ENCODE measurements at regions not wholly inside any gene's neighbourhood (a gene's known extent, or its start where the extent isn't known, plus 50 kb on each side); places are given as distances from the start of the nearest gene placed in this dataset.

- Mint-ChIP-seq H3K36me3 (ENCODE audit: low read depth) (no peaks in the 10 kb centered on the region), H3K27me3 (no peaks in the 10 kb centered on the region), H3K27ac (no peak overlapping the region), H3K9me3 (no peaks in the 10 kb centered on the region), H3K4me3 (no peak overlapping the region), H3K4me1 (ENCODE audit: low read depth) (no peaks in the 10 kb centered on the region)
- intact Hi-C loops (cut with micrococcal nuclease), result no loop called here
Observed at GRCh38 chr1:165036403-165036802, 320.1 kb downstream of the LMX1A start.

GRCh38 chr1:165034136-165034809 is 322.2 kb downstream of the LMX1A start:
- Mint-ChIP-seq H3K4me3 (no peak overlapping the region), H3K4me1 (ENCODE audit: low read depth) (no peaks in the 10 kb centered on the region), H3K9me3 (peaks cover 7% of the 10 kb centered on the region), H3K36me3 (ENCODE audit: low read depth) (no peaks in the 10 kb centered on the region), H3K27me3 (no peaks in the 10 kb centered on the region), H3K27ac (no peak overlapping the region)
- intact Hi-C loops (cut with micrococcal nuclease), result no loop called here

GRCh38 chr1:165031001-165031400 is 325.5 kb downstream of the LMX1A start:
- Mint-ChIP-seq H3K9me3 (peaks cover 9% of the 10 kb centered on the region), H3K36me3 (ENCODE audit: low read depth) (no peaks in the 10 kb centered on the region), H3K4me3 (no peak overlapping the region), H3K4me1 (ENCODE audit: low read depth) (no peaks in the 10 kb centered on the region), H3K27me3 (no peaks in the 10 kb centered on the region), H3K27ac (no peak overlapping the region)
- intact Hi-C loops (cut with micrococcal nuclease), result no loop called here

DNA sequence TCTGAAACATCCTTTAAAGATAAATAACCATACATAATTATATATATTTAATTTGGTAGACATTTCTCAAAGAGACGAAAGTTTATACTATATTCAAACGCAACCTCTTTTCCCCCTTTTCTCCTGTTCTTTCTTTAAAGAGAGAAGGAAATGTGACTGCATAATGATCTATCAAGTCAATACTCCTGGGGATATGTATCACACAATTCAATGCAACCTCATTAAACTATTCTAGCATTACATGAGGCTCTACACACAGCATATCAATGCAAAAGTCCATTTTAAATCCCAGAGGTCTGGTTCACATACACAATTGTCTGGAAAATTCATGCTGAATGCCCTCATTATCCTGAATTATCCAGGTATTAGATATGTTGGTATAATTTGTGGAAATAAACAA is 330.7 kb downstream of the LMX1A start:
- H3K9me3 Mint-ChIP-seq, result peaks cover 47% of the 10 kb centered on the region
- no peaks in the 10 kb centered on the region for H3K36me3 Mint-ChIP-seq (ENCODE audit: low read depth)
- H3K4me1 Mint-ChIP-seq (ENCODE audit: low read depth), result no peaks in the 10 kb centered on the region
- H3K27me3 Mint-ChIP-seq, result no peaks in the 10 kb centered on the region
- no peak overlapping the region for H3K4me3 Mint-ChIP-seq
- intact Hi-C loops (cut with micrococcal nuclease), result no loop called here
- H3K27ac Mint-ChIP-seq, result no peak overlapping the region

DNA sequence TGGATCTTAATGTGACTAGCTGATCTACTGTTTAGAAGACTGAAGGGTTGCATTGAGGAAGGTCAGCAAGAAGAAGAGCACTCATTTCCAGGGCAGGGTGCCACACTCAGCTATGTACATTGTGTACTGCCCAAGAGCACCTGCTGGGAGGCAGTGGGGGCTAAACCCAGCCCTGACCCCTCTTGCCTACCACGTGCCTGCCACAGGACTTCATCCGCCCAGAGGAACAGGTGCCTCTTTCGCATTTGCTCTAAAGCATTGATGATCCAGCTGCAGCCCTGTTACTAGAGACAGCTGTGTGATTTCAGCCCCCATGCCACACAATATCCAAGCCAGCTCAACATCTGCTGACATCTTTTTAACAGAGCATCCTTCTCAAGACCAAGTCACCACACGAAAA is 341.8 kb downstream of the LMX1A start:
- Mint-ChIP-seq H3K9me3 (peaks cover 10% of the 10 kb centered on the region), H3K36me3 (ENCODE audit: low read depth) (no peaks in the 10 kb centered on the region), H3K27ac (no peak overlapping the region), H3K4me1 (ENCODE audit: low read depth) (no peaks in the 10 kb centered on the region), H3K4me3 (no peak overlapping the region), H3K27me3 (no peaks in the 10 kb centered on the region)
- intact Hi-C loops (cut with micrococcal nuclease), result no loop called here

DNA sequence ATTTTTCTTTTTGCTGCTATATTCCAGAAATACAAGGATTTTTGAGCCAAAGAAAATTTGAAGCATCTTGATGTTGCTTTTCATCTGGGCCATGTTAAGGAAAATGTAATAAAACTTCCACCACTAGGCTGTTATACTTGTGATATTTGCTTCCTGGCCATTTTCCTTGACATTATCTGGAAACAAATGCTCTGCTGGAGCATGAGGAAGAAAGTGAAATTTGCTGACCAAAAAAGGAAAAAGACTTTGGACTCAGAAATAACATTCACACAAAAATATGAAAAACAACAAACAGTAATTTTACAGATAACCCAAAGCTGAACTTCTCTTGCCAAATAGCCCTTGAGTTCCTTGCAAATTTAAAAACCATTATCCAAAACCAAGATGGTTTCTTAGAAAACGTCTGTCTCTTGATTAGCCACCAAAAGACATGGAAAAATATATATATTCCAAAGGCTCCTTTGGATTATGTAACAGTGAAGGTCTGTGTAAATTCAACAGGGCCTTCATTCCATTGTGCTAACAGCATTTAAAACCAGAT is 344.5 kb downstream of the LMX1A start:
- Mint-ChIP-seq H3K27ac (no peak overlapping the region), H3K27me3 (no peaks in the 10 kb centered on the region), H3K4me1 (ENCODE audit: low read depth) (no peaks in the 10 kb centered on the region), H3K4me3 (no peak overlapping the region), H3K36me3 (ENCODE audit: low read depth) (no peaks in the 10 kb centered on the region), H3K9me3 (no peaks in the 10 kb centered on the region)
- intact Hi-C loops (cut with micrococcal nuclease), result no loop called here

GRCh38 chr1:165011186-165011585 is 345.3 kb downstream of the LMX1A start:
- intact Hi-C loops (cut with micrococcal nuclease), result no loop called here
- Mint-ChIP-seq H3K4me3 (no peak overlapping the region), H3K27me3 (no peaks in the 10 kb centered on the region), H3K27ac (no peak overlapping the region), H3K4me1 (ENCODE audit: low read depth) (no peaks in the 10 kb centered on the region), H3K36me3 (ENCODE audit: low read depth) (no peaks in the 10 kb centered on the region), H3K9me3 (no peaks in the 10 kb centered on the region)

DNA sequence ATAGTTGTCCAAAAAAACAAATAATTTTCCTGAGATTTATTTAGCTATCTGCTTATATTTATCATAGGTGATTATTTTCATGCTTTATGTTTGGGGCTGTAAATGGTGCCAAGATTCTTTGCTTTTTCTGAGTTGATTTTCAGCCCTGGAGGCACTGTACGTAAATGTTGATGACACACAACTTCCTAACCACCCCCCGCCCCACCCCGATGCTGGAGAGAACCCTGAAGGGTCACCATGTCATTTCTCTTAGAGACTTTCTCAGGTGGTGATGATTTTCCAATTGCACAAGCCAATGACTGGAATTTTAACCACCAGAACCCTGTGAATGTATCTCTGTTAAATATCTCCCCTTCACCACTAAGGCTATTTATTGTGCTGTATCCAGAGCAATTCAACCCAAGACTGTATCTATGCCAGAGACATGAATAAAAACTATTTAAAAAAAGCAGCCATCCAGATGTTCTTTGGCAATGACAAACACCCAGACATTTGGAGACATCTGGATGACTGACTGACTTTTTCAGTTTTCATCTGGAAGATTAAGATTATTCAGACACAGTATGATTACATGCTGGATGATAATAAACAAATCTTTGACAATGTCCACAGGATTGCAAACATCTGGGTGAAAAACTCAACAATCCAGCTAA is 346.0 kb downstream of the LMX1A start:
- H3K4me1 Mint-ChIP-seq (ENCODE audit: low read depth), result no peaks in the 10 kb centered on the region

DNA sequence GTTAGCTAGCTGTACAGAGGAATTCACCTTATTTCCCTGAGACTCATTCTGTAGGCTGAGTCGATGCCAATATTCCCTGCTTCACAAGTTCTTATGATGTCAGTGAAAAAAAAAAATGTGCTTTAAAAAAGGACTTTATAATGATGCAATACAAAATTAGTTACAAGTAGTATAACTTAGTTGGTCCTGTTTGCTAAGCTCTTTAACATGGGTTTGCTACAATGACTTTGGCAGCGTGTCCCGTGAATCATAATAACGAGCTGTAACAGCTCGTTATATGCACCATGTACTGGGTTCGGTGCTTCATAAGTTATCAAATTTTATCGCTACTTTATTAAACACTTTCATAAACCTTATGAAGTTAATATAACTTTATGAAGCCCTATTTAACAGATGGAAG is 349.7 kb downstream of the LMX1A start:
- Mint-ChIP-seq H3K27ac (no peak overlapping the region), H3K36me3 (ENCODE audit: low read depth) (no peaks in the 10 kb centered on the region), H3K27me3 (no peaks in the 10 kb centered on the region), H3K4me3 (no peak overlapping the region), H3K4me1 (ENCODE audit: low read depth) (no peaks in the 10 kb centered on the region), H3K9me3 (no peaks in the 10 kb centered on the region)
- intact Hi-C loops (cut with micrococcal nuclease), result no loop called here

More for the DNA sequence above, 346.0 kb downstream of the LMX1A start:
- Mint-ChIP-seq H3K27ac (no peak overlapping the region), H3K36me3 (ENCODE audit: low read depth) (no peaks in the 10 kb centered on the region), H3K27me3 (no peaks in the 10 kb centered on the region), H3K4me3 (no peak overlapping the region), H3K9me3 (no peaks in the 10 kb centered on the region)
- intact Hi-C loops (cut with micrococcal nuclease), result no loop called here

- Mint-ChIP-seq H3K4me1 (ENCODE audit: low read depth) (no peaks in the 10 kb centered on the region), H3K36me3 (ENCODE audit: low read depth) (no peaks in the 10 kb centered on the region), H3K27ac (no peak overlapping the region), H3K4me3 (no peak overlapping the region), H3K9me3 (peaks cover 13% of the 10 kb centered on the region), H3K27me3 (no peaks in the 10 kb centered on the region)
- intact Hi-C loops (cut with micrococcal nuclease), result no loop called here
Observed at GRCh38 chr1:164999146-164999545, 357.4 kb downstream of the LMX1A start.

- Mint-ChIP-seq H3K9me3 (peaks cover 15% of the 10 kb centered on the region), H3K27ac (no peak overlapping the region), H3K4me3 (no peak overlapping the region), H3K27me3 (no peaks in the 10 kb centered on the region), H3K4me1 (ENCODE audit: low read depth) (no peaks in the 10 kb centered on the region), H3K36me3 (ENCODE audit: low read depth) (no peaks in the 10 kb centered on the region)
- intact Hi-C loops (cut with micrococcal nuclease), result no loop called here
Observed at GRCh38 chr1:164991763-164992314, 364.7 kb downstream of the LMX1A start.

- Mint-ChIP-seq H3K36me3 (ENCODE audit: low read depth) (no peaks in the 10 kb centered on the region), H3K4me3 (no peak overlapping the region), H3K27me3 (no peaks in the 10 kb centered on the region), H3K9me3 (no peaks in the 10 kb centered on the region), H3K4me1 (ENCODE audit: low read depth) (no peaks in the 10 kb centered on the region), H3K27ac (no peak overlapping the region)
- intact Hi-C loops (cut with micrococcal nuclease), result no loop called here
Observed at GRCh38 chr1:164983023-164983650, 373.4 kb downstream of the LMX1A start.

GRCh38 chr1:164982545-164982944 is 374.0 kb downstream of the LMX1A start:
- no peak overlapping the region for H3K27ac Mint-ChIP-seq
- H3K27me3 Mint-ChIP-seq, result no peaks in the 10 kb centered on the region
- H3K9me3 Mint-ChIP-seq, result no peaks in the 10 kb centered on the region
- H3K4me1 Mint-ChIP-seq (ENCODE audit: low read depth), result no peaks in the 10 kb centered on the region
- no peaks in the 10 kb centered on the region for H3K36me3 Mint-ChIP-seq (ENCODE audit: low read depth)
- intact Hi-C loops (cut with micrococcal nuclease), result no loop called here
- no peak overlapping the region for H3K4me3 Mint-ChIP-seq

DNA sequence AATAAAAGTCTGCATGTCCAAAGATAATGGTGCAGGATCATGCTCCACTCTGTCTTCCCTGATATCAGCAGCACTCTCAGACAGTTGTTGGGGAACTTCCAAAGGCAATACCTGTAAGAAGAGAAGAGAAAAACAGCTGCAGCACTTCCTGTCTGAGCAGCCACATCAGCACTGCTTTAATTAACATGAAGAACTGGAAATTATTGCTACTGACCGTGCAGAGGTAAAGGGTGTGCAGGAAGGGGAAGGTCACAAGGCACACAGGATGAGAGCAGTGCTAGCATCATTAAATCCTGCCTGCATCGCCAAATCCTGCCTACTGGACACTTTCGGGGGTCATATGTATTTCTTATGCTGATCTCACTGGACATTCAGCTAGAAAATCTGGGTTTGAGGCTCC is 379.0 kb downstream of the LMX1A start:
- Mint-ChIP-seq H3K27ac (no peak overlapping the region), H3K9me3 (peaks cover 12% of the 10 kb centered on the region), H3K27me3 (no peaks in the 10 kb centered on the region), H3K36me3 (ENCODE audit: low read depth) (no peaks in the 10 kb centered on the region), H3K4me1 (ENCODE audit: low read depth) (no peaks in the 10 kb centered on the region), H3K4me3 (no peak overlapping the region)
- intact Hi-C loops (cut with micrococcal nuclease), result no loop called here

All from dendritic cell treated with granulocyte-macrophage colony-stimulating factor and Interleukin-4, amounts not matched to agents 40 ng/mL and 50 ng/mL, for 4 days (primary cell).